ENCODE measurements at regions not wholly inside any gene's neighbourhood (a gene's known extent, or its start where the extent isn't known, plus 50 kb on each side); places are given as distances from the start of the nearest gene placed in this dataset.

DNA sequence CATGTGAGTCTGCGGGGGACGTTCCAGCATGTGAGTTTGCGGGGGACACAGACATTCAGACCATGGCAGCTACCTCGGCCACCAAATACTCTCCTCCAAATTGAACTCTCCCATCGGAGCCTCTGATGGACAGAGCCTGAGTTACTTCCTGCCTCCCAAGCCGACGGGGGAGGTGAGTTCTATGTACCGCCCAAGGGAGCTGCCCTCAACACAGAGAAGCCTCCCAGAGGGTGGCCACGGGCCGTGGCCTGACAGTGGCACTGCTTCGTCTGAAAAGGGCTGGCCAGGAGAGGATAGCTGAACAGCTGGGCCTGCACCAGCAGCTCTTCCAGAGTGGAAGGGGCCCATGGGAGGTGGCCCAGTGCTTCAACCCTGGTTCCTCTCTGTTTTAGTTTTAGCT, 274.5 kb upstream of the PPP2R2D start:
- Mint-ChIP-seq H3K4me3 (no peak overlapping the region), H3K9me3 (peaks cover 4% of the 10 kb centered on the region), H3K27me3 (peaks cover 2% of the 10 kb centered on the region), H3K27ac (no peak overlapping the region), H3K36me3 (ENCODE audit: low read depth) (no peaks in the 10 kb centered on the region), H3K4me1 (ENCODE audit: low read depth) (no peaks in the 10 kb centered on the region)
- DNase-seq: no peak
- no peaks in the 10 kb centered on the region for H3K27me3 ChIP-seq (ENCODE audit: control insufficient read depth in 1 of 2, insufficient read depth in 2 of 2, low read length in 2 of 2)
- intact Hi-C loops (cut with DNase I, micrococcal nuclease): no loop called here
- no peak overlapping the region for H3K4me3 ChIP-seq (ENCODE audit: low read length)
- TF ChIP-seq, protein P1, sequence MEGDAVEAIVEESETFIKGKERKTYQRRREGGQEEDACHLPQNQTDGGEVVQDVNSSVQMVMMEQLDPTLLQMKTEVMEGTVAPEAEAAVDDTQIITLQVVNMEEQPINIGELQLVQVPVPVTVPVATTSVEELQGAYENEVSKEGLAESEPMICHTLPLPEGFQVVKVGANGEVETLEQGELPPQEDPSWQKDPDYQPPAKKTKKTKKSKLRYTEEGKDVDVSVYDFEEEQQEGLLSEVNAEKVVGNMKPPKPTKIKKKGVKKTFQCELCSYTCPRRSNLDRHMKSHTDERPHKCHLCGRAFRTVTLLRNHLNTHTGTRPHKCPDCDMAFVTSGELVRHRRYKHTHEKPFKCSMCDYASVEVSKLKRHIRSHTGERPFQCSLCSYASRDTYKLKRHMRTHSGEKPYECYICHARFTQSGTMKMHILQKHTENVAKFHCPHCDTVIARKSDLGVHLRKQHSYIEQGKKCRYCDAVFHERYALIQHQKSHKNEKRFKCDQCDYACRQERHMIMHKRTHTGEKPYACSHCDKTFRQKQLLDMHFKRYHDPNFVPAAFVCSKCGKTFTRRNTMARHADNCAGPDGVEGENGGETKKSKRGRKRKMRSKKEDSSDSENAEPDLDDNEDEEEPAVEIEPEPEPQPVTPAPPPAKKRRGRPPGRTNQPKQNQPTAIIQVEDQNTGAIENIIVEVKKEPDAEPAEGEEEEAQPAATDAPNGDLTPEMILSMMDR (IDR thresholded peaks at IDR 0.05): no peak
- CTCF ChIA-PET: no interaction called here
- H3K4me1 ChIP-seq (ENCODE audit: insufficient read depth, low read length): no peaks in the 10 kb centered on the region
- POLR2A ChIA-PET: no interaction called here
- peaks cover 0 to 29% of the 10 kb centered on the region in 2 experiments for H3K9me3 ChIP-seq (ENCODE audit: control insufficient read depth in 1 of 2, insufficient read depth in 1 of 2, low read length in 2 of 2)
- no peak overlapping the region for H3K27ac ChIP-seq (ENCODE audit: low read depth in 1 of 2, low read length in 2 of 2)
- H3K36me3 ChIP-seq (ENCODE audit: insufficient read depth, low read length): no peaks in the 10 kb centered on the region
- ATAC-seq (ENCODE audit: poor library complexity): no peak

DNA sequence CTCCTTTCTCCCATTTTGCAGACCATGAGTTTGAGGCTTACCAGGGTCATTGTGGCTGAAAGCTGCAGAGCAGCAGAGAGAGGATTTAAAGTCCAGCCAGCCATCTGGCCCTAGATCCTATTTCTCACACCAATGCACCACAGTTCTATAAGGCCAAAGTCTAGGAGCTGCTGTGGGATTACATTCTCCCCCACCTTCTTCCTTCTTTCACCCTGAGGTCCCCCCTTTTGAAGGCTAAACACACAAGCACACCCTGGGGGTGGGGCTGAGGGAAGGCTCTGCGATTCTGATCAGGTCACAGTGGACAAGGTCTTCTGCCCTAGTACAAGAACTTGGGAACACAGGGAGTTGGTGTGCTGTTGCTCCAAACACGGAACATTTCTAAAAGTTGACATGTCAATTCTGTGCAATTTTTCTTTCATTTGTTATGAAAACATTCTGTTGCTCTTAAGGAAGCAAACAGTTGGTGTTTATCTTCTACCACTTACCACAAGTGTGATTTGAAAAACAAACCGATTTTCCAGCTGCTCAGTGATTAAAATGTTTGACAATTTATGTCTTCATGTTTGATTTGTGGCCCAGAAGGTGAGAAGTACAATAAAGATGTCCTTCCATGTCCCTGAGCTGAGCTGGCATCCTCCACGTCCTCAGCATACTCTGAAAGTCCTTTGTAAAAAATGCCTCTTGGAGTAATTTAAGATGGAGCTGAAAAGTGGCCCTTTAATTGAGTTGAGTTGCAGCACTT, 271.6 kb upstream of the PPP2R2D start:
- Histone ChIP-seq H3K27ac (ENCODE audit: low read depth in 1 of 2, low read length in 2 of 2) (no peak overlapping the region), H3K9me3 (ENCODE audit: control insufficient read depth in 1 of 2, insufficient read depth in 1 of 2, low read length in 2 of 2) (peaks cover 0 to 25% of the 10 kb centered on the region in 2 experiments), H3K36me3 (ENCODE audit: insufficient read depth, low read length) (no peaks in the 10 kb centered on the region), H3K4me1 (ENCODE audit: insufficient read depth, low read length) (no peaks in the 10 kb centered on the region), H3K4me3 (ENCODE audit: low read length) (no peak overlapping the region), H3K27me3 (ENCODE audit: control insufficient read depth in 1 of 2, insufficient read depth in 2 of 2, low read length in 2 of 2) (no peaks in the 10 kb centered on the region)
- peaks cover 4% of the 10 kb centered on the region for H3K9me3 Mint-ChIP-seq
- CTCF ChIA-PET: no interaction called here
- no peaks in the 10 kb centered on the region for H3K27me3 Mint-ChIP-seq
- DNase-seq (no peak), ATAC-seq (ENCODE audit: poor library complexity) (no peak)
- H3K4me3 Mint-ChIP-seq: no peak overlapping the region
- POLR2A ChIA-PET: no interaction called here
- H3K36me3 Mint-ChIP-seq (ENCODE audit: low read depth): no peaks in the 10 kb centered on the region
- TF ChIP-seq, protein P1 (IDR thresholded peaks at IDR 0.05): no peak
- no peaks in the 10 kb centered on the region for H3K4me1 Mint-ChIP-seq (ENCODE audit: low read depth)
- no peak overlapping the region for H3K27ac Mint-ChIP-seq
- intact Hi-C loops (cut with DNase I, micrococcal nuclease): no loop called here

DNA sequence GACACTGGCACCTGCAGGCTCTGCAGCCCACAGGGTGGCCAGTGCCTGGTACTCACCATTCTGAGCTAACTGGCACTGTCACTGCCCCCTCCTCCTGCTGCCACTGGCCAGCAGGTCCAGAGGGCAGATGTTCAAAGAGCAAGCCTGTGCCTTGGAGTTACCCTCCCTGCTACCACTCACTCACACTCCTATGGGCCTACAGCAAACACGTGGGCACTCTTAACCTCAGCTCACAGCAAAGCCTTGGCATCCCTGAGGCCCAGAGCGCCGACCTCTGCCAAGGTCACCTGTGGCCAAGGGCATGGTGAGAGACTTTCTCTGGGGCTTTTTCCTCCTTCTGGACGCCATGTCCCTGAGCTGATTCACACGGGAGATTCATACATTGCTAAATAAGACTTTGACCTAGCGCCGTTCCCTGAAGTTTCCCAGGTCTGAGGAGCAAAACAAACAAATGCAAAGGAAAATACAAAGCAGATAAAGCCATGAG, 270.0 kb upstream of the PPP2R2D start:
- H3K9me3 Mint-ChIP-seq: peaks cover 5% of the 10 kb centered on the region
- no peaks in the 10 kb centered on the region for H3K36me3 Mint-ChIP-seq (ENCODE audit: low read depth)
- ATAC-seq (ENCODE audit: poor library complexity): no peak
- no peaks in the 10 kb centered on the region for H3K4me1 ChIP-seq (ENCODE audit: insufficient read depth, low read length)
- no peaks in the 10 kb centered on the region for H3K36me3 ChIP-seq (ENCODE audit: insufficient read depth, low read length)
- CTCF ChIA-PET: no interaction called here
- no peaks in the 10 kb centered on the region for H3K27me3 ChIP-seq (ENCODE audit: control insufficient read depth in 1 of 2, insufficient read depth in 2 of 2, low read length in 2 of 2)
- intact Hi-C loops (cut with DNase I, micrococcal nuclease): no loop called here
- H3K27me3 Mint-ChIP-seq: no peaks in the 10 kb centered on the region
- TF ChIP-seq, protein P1 (IDR thresholded peaks at IDR 0.05): no peak
- H3K9me3 ChIP-seq (ENCODE audit: control insufficient read depth in 1 of 2, insufficient read depth in 1 of 2, low read length in 2 of 2): peaks cover 0 to 17% of the 10 kb centered on the region in 2 experiments
- H3K27ac ChIP-seq (ENCODE audit: low read depth in 1 of 2, low read length in 2 of 2): no peak overlapping the region
- POLR2A ChIA-PET: no interaction called here
- no peak overlapping the region for H3K27ac Mint-ChIP-seq
- no peak overlapping the region for H3K4me3 Mint-ChIP-seq
- H3K4me1 Mint-ChIP-seq (ENCODE audit: low read depth): no peaks in the 10 kb centered on the region
- no peak for DNase-seq
- no peak overlapping the region for H3K4me3 ChIP-seq (ENCODE audit: low read length)
